GM12891 (cell line): ENCODE measurements at regions not wholly inside any gene's neighbourhood (a gene's known extent, or its start where the extent isn't known, plus 50 kb on each side); places are given as distances from the start of the nearest gene placed in this dataset.

Source experiments
- POLR2A ChIP-seq: IDR thresholded peaks from 2 replicates; pipeline ENCODE4 v1.6.1; 2011; ENCODE audit warnings: low read depth, low read length, control low read depth
- POLR2AphosphoS5 ChIP-seq: IDR thresholded peaks from 2 replicates; pipeline ENCODE4 v1.6.1; 2011; ENCODE audit warnings: low read depth, low read length, control low read depth
- SPI1 ChIP-seq: IDR thresholded peaks from 2 replicates; pipeline ENCODE4 v1.6.1; 2011; ENCODE audit warnings: low read depth, low read length, control low read depth
- TAF1 ChIP-seq: IDR thresholded peaks from 2 replicates; pipeline ENCODE4 v1.6.1; 2011; ENCODE audit warnings: low read depth, low read length, control low read depth

- no peak for TF ChIP-seq POLR2A
- no peak for TF ChIP-seq POLR2AphosphoS5
- TF ChIP-seq TAF1: no peak
- no peak for TF ChIP-seq SPI1
These were observed 779.0 kb upstream of the SLIT2 start for GRCh38 chr4:19472666-19473065.
